ENCODE measurements at regions not wholly inside any gene's neighbourhood (a gene's known extent, or its start where the extent isn't known, plus 50 kb on each side); places are given as distances from the start of the nearest gene placed in this dataset.

DNA sequence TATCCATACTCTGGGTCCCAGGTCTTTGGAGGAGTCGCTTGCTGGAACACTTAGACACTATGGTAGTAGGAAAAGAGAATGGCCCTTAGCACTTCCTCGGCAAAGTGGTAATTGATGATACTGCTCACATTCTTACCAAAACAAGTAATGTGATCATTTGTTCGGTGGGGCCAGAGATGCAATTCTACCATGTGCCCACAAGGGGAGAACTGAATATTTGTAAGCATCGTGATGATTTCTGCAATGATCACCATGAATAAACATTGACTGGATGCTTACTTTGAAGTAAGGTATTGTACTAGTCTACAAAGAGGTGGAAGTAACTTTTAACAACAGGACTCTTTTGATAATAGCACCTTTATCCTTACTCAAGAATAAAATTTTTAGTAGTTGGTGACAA is 109.7 kb downstream of the CD8B2 start:
- TF ChIP-seq, protein P1, sequence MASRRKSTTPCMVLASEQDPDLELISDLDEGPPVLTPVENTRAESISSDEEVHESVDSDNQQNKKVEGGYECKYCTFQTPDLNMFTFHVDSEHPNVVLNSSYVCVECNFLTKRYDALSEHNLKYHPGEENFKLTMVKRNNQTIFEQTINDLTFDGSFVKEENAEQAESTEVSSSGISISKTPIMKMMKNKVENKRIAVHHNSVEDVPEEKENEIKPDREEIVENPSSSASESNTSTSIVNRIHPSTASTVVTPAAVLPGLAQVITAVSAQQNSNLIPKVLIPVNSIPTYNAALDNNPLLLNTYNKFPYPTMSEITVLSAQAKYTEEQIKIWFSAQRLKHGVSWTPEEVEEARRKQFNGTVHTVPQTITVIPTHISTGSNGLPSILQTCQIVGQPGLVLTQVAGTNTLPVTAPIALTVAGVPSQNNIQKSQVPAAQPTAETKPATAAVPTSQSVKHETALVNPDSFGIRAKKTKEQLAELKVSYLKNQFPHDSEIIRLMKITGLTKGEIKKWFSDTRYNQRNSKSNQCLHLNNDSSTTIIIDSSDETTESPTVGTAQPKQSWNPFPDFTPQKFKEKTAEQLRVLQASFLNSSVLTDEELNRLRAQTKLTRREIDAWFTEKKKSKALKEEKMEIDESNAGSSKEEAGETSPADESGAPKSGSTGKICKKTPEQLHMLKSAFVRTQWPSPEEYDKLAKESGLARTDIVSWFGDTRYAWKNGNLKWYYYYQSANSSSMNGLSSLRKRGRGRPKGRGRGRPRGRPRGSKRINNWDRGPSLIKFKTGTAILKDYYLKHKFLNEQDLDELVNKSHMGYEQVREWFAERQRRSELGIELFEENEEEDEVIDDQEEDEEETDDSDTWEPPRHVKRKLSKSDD (conservative IDR thresholded peaks at IDR 0.05; ENCODE audit: low read length) = no peak
- TF ChIP-seq, protein P2, sequence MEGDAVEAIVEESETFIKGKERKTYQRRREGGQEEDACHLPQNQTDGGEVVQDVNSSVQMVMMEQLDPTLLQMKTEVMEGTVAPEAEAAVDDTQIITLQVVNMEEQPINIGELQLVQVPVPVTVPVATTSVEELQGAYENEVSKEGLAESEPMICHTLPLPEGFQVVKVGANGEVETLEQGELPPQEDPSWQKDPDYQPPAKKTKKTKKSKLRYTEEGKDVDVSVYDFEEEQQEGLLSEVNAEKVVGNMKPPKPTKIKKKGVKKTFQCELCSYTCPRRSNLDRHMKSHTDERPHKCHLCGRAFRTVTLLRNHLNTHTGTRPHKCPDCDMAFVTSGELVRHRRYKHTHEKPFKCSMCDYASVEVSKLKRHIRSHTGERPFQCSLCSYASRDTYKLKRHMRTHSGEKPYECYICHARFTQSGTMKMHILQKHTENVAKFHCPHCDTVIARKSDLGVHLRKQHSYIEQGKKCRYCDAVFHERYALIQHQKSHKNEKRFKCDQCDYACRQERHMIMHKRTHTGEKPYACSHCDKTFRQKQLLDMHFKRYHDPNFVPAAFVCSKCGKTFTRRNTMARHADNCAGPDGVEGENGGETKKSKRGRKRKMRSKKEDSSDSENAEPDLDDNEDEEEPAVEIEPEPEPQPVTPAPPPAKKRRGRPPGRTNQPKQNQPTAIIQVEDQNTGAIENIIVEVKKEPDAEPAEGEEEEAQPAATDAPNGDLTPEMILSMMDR (IDR thresholded peaks at IDR 0.05 in 2 of 3, conservative IDR thresholded peaks at IDR 0.05 in 1 of 3; ENCODE audit: insufficient read depth in 2 of 3, low read depth in 1 of 3, low read length in 3 of 3) = peak in 2 of 3 experiments; percentile 21 to 30; a peak in 2 of 6 replicates
- no TSS peak for BruUV-seq (replicated peaks)
- Histone ChIP-seq H3K4me3 (no peak overlapping the region), H3K9me1 (ENCODE audit: control insufficient read depth, insufficient read depth, low read length) (no peaks in the 10 kb centered on the region), H3K27ac (ENCODE audit: extremely low read depth, low read depth, low read length) (no peak overlapping the region), H4K20me1 (replicated peaks; ENCODE audit: control insufficient read depth, insufficient read depth, low read length) (no peaks in the 10 kb centered on the region), H3K4me2 (ENCODE audit: insufficient read depth, low read length) (no peak overlapping the region), H3K4me1 (replicated peaks in 1 of 2; ENCODE audit: control insufficient read depth in 2 of 2, insufficient read depth in 2 of 2, low read length in 2 of 2) (no peaks in the 10 kb centered on the region), H3K9ac (ENCODE audit: insufficient read depth in 1 of 2, low read depth in 2 of 2, low read length in 2 of 2) (no peak overlapping the region), H3K79me2 (ENCODE audit: control insufficient read depth, insufficient read depth, low read length) (no peaks in the 10 kb centered on the region), H3K36me3 (ENCODE audit: control insufficient read depth, insufficient read depth, low read length) (no peaks in the 10 kb centered on the region), H3K27me3 (ENCODE audit: control insufficient read depth in 2 of 2, insufficient read depth in 2 of 2, low read length in 2 of 2) (no peaks in the 10 kb centered on the region; a peak in 1 of 5 replicates), H3K9me3 (replicated peaks; ENCODE audit: control insufficient read depth, insufficient read depth, low read depth, low read length) (no peaks in the 10 kb centered on the region), H2AFZ (ENCODE audit: low read depth, low read length) (no peak overlapping the region)
- intact Hi-C loops (cut with micrococcal nuclease) (no loop called here), in situ Hi-C loops (cut with MboI) (no loop called here)
- 1% methylated on average over 4 of the region's 4 CpGs for WGBS (ENCODE audit: insufficient coverage, low coverage, missing lambda C conversion rate)
- ChIA-PET POLR2A (no interaction called here), CTCF (ENCODE audit: low intra/inter-chr PET ratio) (no interaction called here)
- FAIRE-seq = peak; percentile 81
- DNase-seq (ENCODE audit: extremely low read depth in 1 of 4, low spot score in 3 of 4) = peak; percentile 9 to 27 (median 21)
- ATAC-seq = 0 out of 3 replicates have a peak, but pooled peaks have one; percentile 22

Data from K562 (cell line).